Spleen (tissue), 11 donors: ENCODE measurements at regions not wholly inside any gene's neighbourhood (a gene's known extent, or its start where the extent isn't known, plus 50 kb on each side); places are given as distances from the start of the nearest gene placed in this dataset.
"Not testable (repeated sequence)": the region's sequence is repeated elsewhere in the genome, so short reads cannot be mapped to it uniquely, and the experiment has no call there.

ENCODE experiments used
- DNase-seq: peaks from one replicate; pipeline ENCODE4 v3.0.0-alpha.2; 2020
- H3K27ac ChIP-seq, 8 donors: fragments of 200-600 bp; sonication (generic) in 7 of 8; 1 replicate in 4 of 8; 2 replicates in 4 of 8; pipeline versions ENCODE4 v1.5.0 to v1.8.0; 2016 to 2021; ENCODE audit warnings: inconsistent platforms in 4 of 8, mild to moderate bottlenecking in 4 of 8, moderate library complexity in 1 of 8
- H3K27me3 ChIP-seq, 7 donors: fragments of 200-600 bp; sonication (generic) in 6 of 7; replicated peaks in 1 of 7; 1 replicate in 4 of 7; 2 replicates in 3 of 7; pipeline versions ENCODE4 v1.5.0 to v1.8.0; 2016 to 2021; ENCODE audit warnings: inconsistent platforms in 3 of 7, mild to moderate bottlenecking in 1 of 7
- H3K36me3 ChIP-seq, 6 donors: fragments of 200-600 bp; sonication (generic) in 5 of 6; 1 replicate in 4 of 6; 2 replicates in 2 of 6; pipeline versions ENCODE4 v1.5.0 to v1.8.0; 2016 to 2021; ENCODE audit warnings: inconsistent platforms in 2 of 6
- H3K4me1 ChIP-seq, 6 donors: fragments of 200-600 bp; sonication (generic) in 5 of 6; 1 replicate in 3 of 6; 2 replicates in 3 of 6; pipeline versions ENCODE4 v1.5.0 to v1.8.0; 2016 to 2021; ENCODE audit warnings: inconsistent platforms in 3 of 6
- H3K4me3 ChIP-seq, 8 donors: fragments of 200-600 bp; sonication (generic) in 7 of 8; 1 replicate in 4 of 8; 2 replicates in 4 of 8; pipeline versions ENCODE4 v1.5.0 to v1.8.0; 2016 to 2021; ENCODE audit warnings: inconsistent platforms in 4 of 8, mild to moderate bottlenecking in 4 of 8, moderate library complexity in 2 of 8
- H3K9me3 ChIP-seq, 8 donors: fragments of 200-600 bp; sonication (generic) in 7 of 8; 1 replicate in 4 of 8; 2 replicates in 4 of 8; pipeline versions ENCODE4 v1.5.0 to v1.8.0; 2016 to 2021; ENCODE audit warnings: inconsistent platforms in 4 of 8
- CTCF ChIP-seq, 11 experiments: fragments of 200-600 bp in 7 of 11; fragments of 450-650 bp in 4 of 11; sonication (generic) in 4 of 11; IDR thresholded peaks in 8 of 11; conservative IDR thresholded peaks in 3 of 11; 1 replicate in 7 of 11; 2 replicates in 4 of 11; pipeline versions ENCODE4 v1.4.0 to v1.8.0; 2016 to 2021; ENCODE audit warnings: antibody characterized with exemption in 11 of 11, inconsistent platforms in 4 of 11, mild to moderate bottlenecking in 1 of 11
- POLR2A ChIP-seq, 3 donors: fragments of 450-650 bp; IDR thresholded peaks; one replicate each; pipeline ENCODE4 v1.5.1; 2017; ENCODE audit warnings: antibody characterized with exemption in 3 of 3, mild to moderate bottlenecking in 1 of 3
- POLR2AphosphoS5 ChIP-seq, 3 donors: sonication (generic); formaldehyde crosslinking; IDR thresholded peaks; one replicate each; pipeline ENCODE4 v1.5.1; 2017; ENCODE audit warnings: antibody characterized with exemption in 3 of 3
- WGBS, 5 donors: extraction: QIAGEN DNeasy Blood & Tissue Kit in 3 of 5; methylation state at CpG; one replicate each; pipeline versions ENCODE4 v1.1.5 to v1.1.7; 2013 to 2018; 5-methylcytosine and 5-hydroxymethylcytosine counted together
- intact Hi-C: fragments of 100-400 bp; cut with DNase I; formaldehyde crosslinking; loops from one replicate; pipeline ENCODE4 v1.15.0; 2023; ENCODE audit warnings: low total_unique reads
- donor health status: healthy with polysubstance abuse.
- donor health status: DM: no; HTN: no; CAD: no; lungs with moderate emphysema.
- donor health status: DM: no; HTN: no; CAD: no.
- donor health status: Bipolar disorder and iron deficiency.
- donor health status: healthy.
- donor health status: DM: no; HTN: no; CAD: no.
- donor health status: DM: yes; HTN: yes; CAD: no.

- Histone ChIP-seq H3K27me3 (no peaks in the 10 kb centered on the region), H3K36me3 (no peaks in the 10 kb centered on the region), H3K4me3 (no peak overlapping the region), H3K27ac (no peak overlapping the region), H3K4me1 (no peaks in the 10 kb centered on the region), H3K9me3 (no peaks in the 10 kb centered on the region)
- WGBS, 5 donors = 76 to 86% (median 82%) methylated on average over 6 to 7 of the region's 7 CpGs
- intact Hi-C loops = no loop called here
- TF ChIP-seq POLR2A (IDR thresholded peaks at IDR 0.05) = no peak
- TF ChIP-seq POLR2AphosphoS5 (IDR thresholded peaks at IDR 0.05) = peak in 1 of 3 donors; percentile 53
- DNase-seq = no peak
Observed at GRCh38 chr1:91606546-91607078, 106.0 kb downstream of the CDC7 start.

GRCh38 chr1:91607686-91608085 lies 107.0 kb downstream of the CDC7 start:
- H3K36me3 ChIP-seq, intact Hi-C loops, H3K9me3 ChIP-seq, H3K27me3 ChIP-seq, H3K4me3 ChIP-seq, H3K27ac ChIP-seq, DNase-seq, H3K4me1 ChIP-seq: not testable (repeated sequence)
- WGBS, 5 donors = 88 to 92% (median 90%) methylated on average over 3 of the region's 3 CpGs

- Histone ChIP-seq H3K4me3 (no peak overlapping the region), H3K27me3 (no peaks in the 10 kb centered on the region), H3K4me1 (no peaks in the 10 kb centered on the region), H3K36me3 (no peaks in the 10 kb centered on the region), H3K9me3 (no peaks in the 10 kb centered on the region), H3K27ac (no peak overlapping the region)
- 92 to 96% (median 94%) methylated on average over 5 of the region's 5 CpGs for WGBS, 5 donors
- no peak for TF ChIP-seq POLR2A (IDR thresholded peaks at IDR 0.05)
- TF ChIP-seq CTCF (IDR thresholded peaks at IDR 0.05 in 8 of 11, conservative IDR thresholded peaks at IDR 0.05 in 3 of 11) = no peak
- no peak for TF ChIP-seq POLR2AphosphoS5 (IDR thresholded peaks at IDR 0.05)
- intact Hi-C loops = no loop called here
- no peak for DNase-seq
Observed at GRCh38 chr1:91608876-91609275, 108.2 kb downstream of the CDC7 start.

GRCh38 chr1:91609551-91609950 lies 108.9 kb downstream of the CDC7 start:
- no peaks in the 10 kb centered on the region for H3K4me1 ChIP-seq
- WGBS, 5 donors = 78 to 96% (median 89%) methylated on average over 5 of the region's 5 CpGs
- H3K36me3 ChIP-seq = no peaks in the 10 kb centered on the region
- no peak overlapping the region for H3K27ac ChIP-seq
- intact Hi-C loops = no loop called here
- H3K27me3 ChIP-seq = no peaks in the 10 kb centered on the region
- no peaks in the 10 kb centered on the region for H3K9me3 ChIP-seq
- TF ChIP-seq POLR2A (IDR thresholded peaks at IDR 0.05) (no peak), POLR2AphosphoS5 (IDR thresholded peaks at IDR 0.05) (no peak), CTCF (IDR thresholded peaks at IDR 0.05 in 8 of 11, conservative IDR thresholded peaks at IDR 0.05 in 3 of 11) (no peak)
- H3K4me3 ChIP-seq = no peak overlapping the region
- DNase-seq = no peak

GRCh38 chr1:91610102-91610501 lies 109.5 kb downstream of the CDC7 start:
- H3K4me1 ChIP-seq = no peaks in the 10 kb centered on the region
- DNase-seq = no peak
- no peak overlapping the region for H3K27ac ChIP-seq
- intact Hi-C loops = no loop called here
- H3K4me3 ChIP-seq = no peak overlapping the region
- no peaks in the 10 kb centered on the region for H3K36me3 ChIP-seq
- TF ChIP-seq POLR2AphosphoS5 (IDR thresholded peaks at IDR 0.05) = no peak
- TF ChIP-seq CTCF (IDR thresholded peaks at IDR 0.05 in 8 of 11, conservative IDR thresholded peaks at IDR 0.05 in 3 of 11) = no peak
- no peak for TF ChIP-seq POLR2A (IDR thresholded peaks at IDR 0.05)
- H3K9me3 ChIP-seq = no peaks in the 10 kb centered on the region
- 78 to 95% (median 88%) methylated on average over 2 of the region's 2 CpGs for WGBS, 5 donors
- no peaks in the 10 kb centered on the region for H3K27me3 ChIP-seq
